ENCODE measurements at regions not wholly inside any gene's neighbourhood (a gene's known extent, or its start where the extent isn't known, plus 50 kb on each side); places are given as distances from the start of the nearest gene placed in this dataset.

- intact Hi-C loops (cut with DNase I): no loop called here
- DNase-seq (ENCODE audit: low spot score): no peak
These were observed 663.7 kb upstream of the B3GAT1 start for GRCh38 chr11:135075740-135076139.

GRCh38 chr11:135074397-135074998 is 662.5 kb upstream of the B3GAT1 start:
- no peak for DNase-seq (ENCODE audit: low spot score)
- intact Hi-C loops (cut with DNase I): no loop called here

GRCh38 chr11:135073870-135074269 is 661.8 kb upstream of the B3GAT1 start:
- intact Hi-C loops (cut with DNase I): no loop called here
- no peak for DNase-seq (ENCODE audit: low spot score)

GRCh38 chr11:135073381-135073780 is 661.3 kb upstream of the B3GAT1 start:
- intact Hi-C loops (cut with DNase I): no loop called here
- no peak for DNase-seq (ENCODE audit: low spot score)

- DNase-seq (ENCODE audit: low spot score): no peak
- intact Hi-C loops (cut with DNase I): no loop called here
These were observed 657.8 kb upstream of the B3GAT1 start for GRCh38 chr11:135069890-135070289.

- intact Hi-C loops (cut with DNase I): no loop called here
- DNase-seq (ENCODE audit: low spot score): no peak
These were observed 657.0 kb upstream of the B3GAT1 start for GRCh38 chr11:135069063-135069462.

GRCh38 chr11:135062994-135063393 is 651.0 kb upstream of the B3GAT1 start:
- DNase-seq (ENCODE audit: low spot score): no peak
- intact Hi-C loops (cut with DNase I): no loop called here

GRCh38 chr11:135061166-135061565 is 649.1 kb upstream of the B3GAT1 start:
- intact Hi-C loops (cut with DNase I): no loop called here

GRCh38 chr11:135046986-135047385 is 634.9 kb upstream of the B3GAT1 start:
- intact Hi-C loops (cut with DNase I): no loop called here
- DNase-seq (ENCODE audit: low spot score): no peak

More at GRCh38 chr11:135061166-135061565, 649.1 kb upstream of the B3GAT1 start:
- no peak for DNase-seq (ENCODE audit: low spot score)

- intact Hi-C loops (cut with DNase I): no loop called here
These were observed 634.5 kb upstream of the B3GAT1 start for GRCh38 chr11:135046556-135046955.

GRCh38 chr11:135043434-135043833 is 631.4 kb upstream of the B3GAT1 start:
- no peak for DNase-seq (ENCODE audit: low spot score)
- intact Hi-C loops (cut with DNase I): no loop called here

More at GRCh38 chr11:135046556-135046955, 634.5 kb upstream of the B3GAT1 start:
- no peak for DNase-seq (ENCODE audit: low spot score)

GRCh38 chr11:135037828-135038227 is 625.8 kb upstream of the B3GAT1 start:
- intact Hi-C loops (cut with DNase I): no loop called here
- DNase-seq (ENCODE audit: low spot score): no peak

GRCh38 chr11:135036488-135037297 is 624.7 kb upstream of the B3GAT1 start:
- intact Hi-C loops (cut with DNase I): no loop called here
- DNase-seq (ENCODE audit: low spot score): no peak

GRCh38 chr11:135035282-135035681 is 623.2 kb upstream of the B3GAT1 start:
- no peak for DNase-seq (ENCODE audit: low spot score)
- intact Hi-C loops (cut with DNase I): no loop called here

- DNase-seq (ENCODE audit: low spot score): no peak
- intact Hi-C loops (cut with DNase I): no loop called here
These were observed 621.5 kb upstream of the B3GAT1 start for GRCh38 chr11:135033540-135033939.

- intact Hi-C loops (cut with DNase I): no loop called here
- no peak for DNase-seq (ENCODE audit: low spot score)
These were observed 619.4 kb upstream of the B3GAT1 start for GRCh38 chr11:135031205-135031989.

- DNase-seq (ENCODE audit: low spot score): no peak
- intact Hi-C loops (cut with DNase I): no loop called here
These were observed 615.4 kb upstream of the B3GAT1 start for GRCh38 chr11:135027461-135027860.

GRCh38 chr11:135023499-135023898 is 611.5 kb upstream of the B3GAT1 start:
- intact Hi-C loops (cut with DNase I): no loop called here
- no peak for DNase-seq (ENCODE audit: low spot score)

GRCh38 chr11:135022454-135022853 is 610.4 kb upstream of the B3GAT1 start:
- intact Hi-C loops (cut with DNase I): no loop called here
- no peak for DNase-seq (ENCODE audit: low spot score)

GRCh38 chr11:135019899-135020298 is 607.9 kb upstream of the B3GAT1 start:
- no peak for DNase-seq (ENCODE audit: low spot score)
- intact Hi-C loops (cut with DNase I): no loop called here

Data from cardiac septum (tissue), 1 donor.